IMR-90 (cell line): ENCODE measurements at regions not wholly inside any gene's neighbourhood (a gene's known extent, or its start where the extent isn't known, plus 50 kb on each side); places are given as distances from the start of the nearest gene placed in this dataset.

Experiments
- CEBPB ChIP-seq: IDR thresholded peaks from 2 replicates; pipeline ENCODE4 v1.6.1; 2012; ENCODE audit warnings: low read depth, low read length, improper control_type of control experiment
- MXI1 ChIP-seq: IDR thresholded peaks from 2 replicates; pipeline ENCODE4 v1.6.1; 2012; ENCODE audit warnings: low read depth, mild to moderate bottlenecking, low read length, moderate library complexity, borderline replicate concordance
- POLR2A ChIP-seq: IDR thresholded peaks from 2 replicates; pipeline ENCODE4 v1.6.1; 2012; ENCODE audit warnings: mild to moderate bottlenecking, low read depth, low read length
- RCOR1 ChIP-seq: IDR thresholded peaks from 2 replicates; pipeline ENCODE4 v1.6.1; 2012; ENCODE audit warnings: mild to moderate bottlenecking, low read length, improper control_type of control experiment; ENCODE audit not compliant: insufficient replicate concordance
- RFX5 ChIP-seq: IDR thresholded peaks from 2 replicates; pipeline ENCODE4 v1.8.0; 2012; ENCODE audit warnings: low read depth, mild to moderate bottlenecking, low read length, moderate library complexity
- TF ChIP-seq, protein P1 (sequence below): conservative IDR thresholded peaks from 2 replicates; pipeline ENCODE4 v1.5.1; 2012; ENCODE audit warnings: mild to moderate bottlenecking, low read depth, low read length, improper control_type of control experiment

DNA sequence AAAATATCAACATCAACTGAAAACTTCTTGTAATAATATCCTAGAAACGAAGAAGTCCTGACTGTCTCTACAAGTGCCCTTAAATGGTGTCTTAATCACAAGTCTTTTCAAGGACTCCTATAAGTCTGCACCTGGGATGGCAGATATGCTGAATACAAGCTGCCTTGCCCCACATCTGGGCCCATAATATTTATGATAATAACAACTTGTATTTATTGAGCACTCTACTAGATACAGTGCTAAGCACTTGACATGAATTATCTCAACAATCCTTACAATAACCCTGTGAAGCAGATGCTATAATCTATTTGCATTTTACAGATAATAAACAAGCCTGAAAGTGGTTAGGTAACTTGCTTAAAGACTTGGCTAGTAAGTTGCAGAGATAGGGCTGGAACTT is 78.0 kb upstream of the ZNF648 start:
- TF ChIP-seq, protein P1, sequence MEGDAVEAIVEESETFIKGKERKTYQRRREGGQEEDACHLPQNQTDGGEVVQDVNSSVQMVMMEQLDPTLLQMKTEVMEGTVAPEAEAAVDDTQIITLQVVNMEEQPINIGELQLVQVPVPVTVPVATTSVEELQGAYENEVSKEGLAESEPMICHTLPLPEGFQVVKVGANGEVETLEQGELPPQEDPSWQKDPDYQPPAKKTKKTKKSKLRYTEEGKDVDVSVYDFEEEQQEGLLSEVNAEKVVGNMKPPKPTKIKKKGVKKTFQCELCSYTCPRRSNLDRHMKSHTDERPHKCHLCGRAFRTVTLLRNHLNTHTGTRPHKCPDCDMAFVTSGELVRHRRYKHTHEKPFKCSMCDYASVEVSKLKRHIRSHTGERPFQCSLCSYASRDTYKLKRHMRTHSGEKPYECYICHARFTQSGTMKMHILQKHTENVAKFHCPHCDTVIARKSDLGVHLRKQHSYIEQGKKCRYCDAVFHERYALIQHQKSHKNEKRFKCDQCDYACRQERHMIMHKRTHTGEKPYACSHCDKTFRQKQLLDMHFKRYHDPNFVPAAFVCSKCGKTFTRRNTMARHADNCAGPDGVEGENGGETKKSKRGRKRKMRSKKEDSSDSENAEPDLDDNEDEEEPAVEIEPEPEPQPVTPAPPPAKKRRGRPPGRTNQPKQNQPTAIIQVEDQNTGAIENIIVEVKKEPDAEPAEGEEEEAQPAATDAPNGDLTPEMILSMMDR: no peak
- TF ChIP-seq CEBPB (no peak), POLR2A (no peak), RFX5 (no peak), RCOR1 (no peak), MXI1 (no peak)
